ENCODE measurements at regions not wholly inside any gene's neighbourhood (a gene's known extent, or its start where the extent isn't known, plus 50 kb on each side); places are given as distances from the start of the nearest gene placed in this dataset.

DNA sequence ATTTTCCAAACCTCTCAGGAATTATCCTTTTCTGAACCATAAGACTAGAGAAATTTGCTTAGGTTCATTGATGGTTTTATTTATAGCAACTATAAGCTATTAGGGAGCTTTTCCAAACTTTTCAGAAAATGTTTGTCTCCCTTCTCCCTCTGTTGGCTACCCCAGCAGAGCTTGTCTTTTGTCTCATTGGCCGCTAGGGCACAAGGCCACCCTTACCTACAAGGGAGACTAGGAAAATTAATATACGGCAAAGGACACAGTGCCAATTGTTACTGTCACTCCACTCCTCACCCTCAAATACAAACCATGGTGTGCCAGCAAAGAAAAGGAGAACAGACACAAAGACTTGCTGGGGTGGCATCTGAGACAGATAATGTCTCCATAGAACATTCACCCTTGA is 471.4 kb downstream of the XPNPEP1 start:
- H3K9me3 Mint-ChIP-seq, result peaks cover 4% of the 10 kb centered on the region
- no peaks in the 10 kb centered on the region for H3K36me3 Mint-ChIP-seq (ENCODE audit: insufficient read depth)
- no peaks in the 10 kb centered on the region for H3K4me1 Mint-ChIP-seq
- H3K4me3 Mint-ChIP-seq, result no peak overlapping the region
- no peak for DNase-seq (ENCODE audit: low spot score in 2 of 2)
- ATAC-seq (replicated peaks; ENCODE audit: extremely low read depth, poor library complexity, severe bottlenecking), result no peak
- H3K27me3 Mint-ChIP-seq, result no peaks in the 10 kb centered on the region
- H3K27ac Mint-ChIP-seq (ENCODE audit: low read depth), result no peak overlapping the region

DNA sequence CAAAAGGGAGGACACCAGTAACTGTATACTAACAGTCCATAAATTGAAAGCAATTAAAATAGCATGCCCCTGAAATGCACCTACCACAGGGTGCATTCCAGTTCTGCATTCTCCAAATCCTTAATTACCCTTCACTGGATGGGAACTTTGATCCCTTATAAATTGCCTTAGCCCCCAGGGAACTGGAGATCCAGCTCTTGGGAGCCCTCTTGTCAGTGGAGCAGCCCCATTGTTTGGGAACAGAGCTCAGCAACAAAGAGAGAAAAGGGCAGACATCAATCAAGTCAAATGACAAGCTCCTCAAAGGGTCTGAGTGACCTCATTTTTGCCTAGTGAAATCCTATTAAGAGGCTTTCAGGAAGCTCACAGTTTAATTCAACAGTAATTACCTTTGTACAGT is 472.6 kb downstream of the XPNPEP1 start:
- Mint-ChIP-seq H3K27me3 (no peaks in the 10 kb centered on the region), H3K9me3 (peaks cover 14% of the 10 kb centered on the region), H3K4me3 (no peak overlapping the region), H3K27ac (ENCODE audit: low read depth) (no peak overlapping the region), H3K4me1 (no peaks in the 10 kb centered on the region), H3K36me3 (ENCODE audit: insufficient read depth) (no peaks in the 10 kb centered on the region)
- ATAC-seq (replicated peaks; ENCODE audit: extremely low read depth, poor library complexity, severe bottlenecking) (no peak), DNase-seq (ENCODE audit: low spot score in 2 of 2) (no peak)

DNA sequence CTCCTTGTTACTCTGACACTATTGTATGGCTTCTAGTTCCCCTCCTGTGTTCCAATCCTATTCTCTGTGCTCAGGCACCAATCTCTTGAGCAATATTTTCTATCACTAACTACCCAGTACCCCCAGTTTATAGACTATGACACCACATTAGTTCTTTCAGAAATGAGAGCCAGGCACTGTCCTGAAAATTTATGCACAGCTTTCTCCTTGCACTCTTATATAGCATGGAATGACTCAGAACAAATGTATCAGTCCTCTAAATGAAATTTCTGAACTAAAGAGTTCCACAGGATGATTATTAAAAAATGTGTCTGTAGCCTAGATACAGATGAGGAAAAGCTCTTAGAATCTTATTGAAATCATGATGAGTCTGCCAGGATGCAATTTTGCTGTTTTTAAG is 489.9 kb downstream of the XPNPEP1 start:
- no peaks in the 10 kb centered on the region for H3K9me3 Mint-ChIP-seq
- H3K4me3 Mint-ChIP-seq, result no peak overlapping the region
- ATAC-seq (replicated peaks; ENCODE audit: extremely low read depth, poor library complexity, severe bottlenecking) (no peak), DNase-seq (ENCODE audit: low spot score in 2 of 2) (no peak)
- H3K36me3 Mint-ChIP-seq (ENCODE audit: insufficient read depth), result no peaks in the 10 kb centered on the region
- H3K27me3 Mint-ChIP-seq, result no peaks in the 10 kb centered on the region
- no peak overlapping the region for H3K27ac Mint-ChIP-seq (ENCODE audit: low read depth)
- H3K4me1 Mint-ChIP-seq, result no peaks in the 10 kb centered on the region

DNA sequence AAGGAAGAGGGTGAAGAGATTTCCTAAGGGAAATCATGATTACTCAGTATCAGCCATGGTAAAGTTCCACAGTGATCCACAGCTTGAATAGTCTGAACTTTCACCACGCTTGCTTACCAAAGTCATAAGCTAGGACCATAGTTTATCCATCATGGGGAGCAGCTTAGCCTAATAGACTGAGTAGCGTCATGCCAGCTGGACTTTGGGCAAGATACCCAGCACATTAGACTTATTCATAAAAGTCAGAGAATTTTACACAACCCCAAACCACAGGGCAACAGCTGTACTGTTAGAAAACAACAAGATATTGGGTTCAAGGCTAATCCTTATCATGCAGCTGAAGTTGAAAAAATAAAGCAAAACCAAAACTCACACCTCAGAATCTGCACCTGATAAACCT is 491.0 kb downstream of the XPNPEP1 start:
- DNase-seq (ENCODE audit: low spot score in 2 of 2) (no peak), ATAC-seq (replicated peaks; ENCODE audit: extremely low read depth, poor library complexity, severe bottlenecking) (no peak)
- H3K4me1 Mint-ChIP-seq, result no peaks in the 10 kb centered on the region
- no peak overlapping the region for H3K4me3 Mint-ChIP-seq
- H3K27me3 Mint-ChIP-seq, result no peaks in the 10 kb centered on the region
- no peak overlapping the region for H3K27ac Mint-ChIP-seq (ENCODE audit: low read depth)
- H3K36me3 Mint-ChIP-seq (ENCODE audit: insufficient read depth), result no peaks in the 10 kb centered on the region
- H3K9me3 Mint-ChIP-seq, result no peaks in the 10 kb centered on the region

DNA sequence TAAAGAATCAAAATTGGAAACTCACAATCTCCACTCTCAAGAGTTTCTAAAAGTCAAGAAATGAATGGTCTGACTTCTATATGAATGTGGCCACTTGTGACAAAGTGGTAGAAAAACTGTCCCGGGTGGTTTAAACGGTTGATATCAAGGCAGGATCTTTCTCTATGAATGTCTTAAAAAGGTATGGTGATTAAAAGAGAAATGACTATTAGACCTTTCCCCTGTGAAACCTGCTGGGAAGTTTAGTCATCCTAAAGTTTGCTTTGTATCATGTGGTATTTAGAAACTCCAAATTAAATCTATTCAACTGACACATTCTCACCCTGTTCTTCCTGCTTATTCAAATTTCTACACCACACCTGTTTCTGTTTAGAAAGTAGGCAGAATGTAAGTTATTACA is 492.5 kb downstream of the XPNPEP1 start:
- Mint-ChIP-seq H3K9me3 (no peaks in the 10 kb centered on the region), H3K4me3 (no peak overlapping the region), H3K27me3 (no peaks in the 10 kb centered on the region), H3K27ac (ENCODE audit: low read depth) (no peak overlapping the region), H3K4me1 (no peaks in the 10 kb centered on the region), H3K36me3 (ENCODE audit: insufficient read depth) (no peaks in the 10 kb centered on the region)
- ATAC-seq (replicated peaks; ENCODE audit: extremely low read depth, poor library complexity, severe bottlenecking) (no peak), DNase-seq (ENCODE audit: low spot score in 2 of 2) (no peak)

DNA sequence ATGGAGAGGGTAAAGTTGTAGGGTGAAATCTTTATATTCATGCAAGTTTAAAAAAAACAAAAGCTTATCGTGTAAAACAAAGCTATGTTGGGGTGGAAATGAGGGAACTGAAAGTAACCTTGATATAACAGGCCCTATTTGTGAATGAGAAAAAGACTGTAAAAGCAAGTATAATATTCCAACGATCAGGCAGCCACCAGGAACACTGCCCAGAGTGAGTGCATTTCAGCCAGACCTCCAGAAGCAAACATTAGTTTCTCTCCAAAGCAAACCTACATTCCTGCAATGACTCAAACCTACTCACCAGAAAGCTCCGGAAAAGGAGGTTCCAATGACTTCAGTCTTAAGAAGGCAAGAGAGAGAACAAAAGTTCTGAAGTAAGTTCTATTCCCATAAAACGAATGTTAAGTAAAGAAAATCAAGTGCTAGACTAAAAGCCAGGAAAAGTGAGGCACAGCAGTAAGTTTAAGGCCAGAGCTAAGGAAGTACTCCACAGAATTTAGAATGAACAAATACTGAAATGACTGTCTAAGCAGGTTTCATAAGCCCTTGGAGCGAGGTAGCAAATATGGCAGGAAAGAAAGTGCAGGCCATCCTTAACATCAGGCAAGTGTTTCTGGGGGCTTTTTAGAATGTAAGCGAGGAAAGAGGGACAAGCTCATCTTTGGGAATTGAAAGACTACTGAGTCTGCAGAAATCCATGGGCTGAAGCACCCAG is 493.1 kb downstream of the XPNPEP1 start:
- ATAC-seq (replicated peaks; ENCODE audit: extremely low read depth, poor library complexity, severe bottlenecking), result no peak

DNA sequence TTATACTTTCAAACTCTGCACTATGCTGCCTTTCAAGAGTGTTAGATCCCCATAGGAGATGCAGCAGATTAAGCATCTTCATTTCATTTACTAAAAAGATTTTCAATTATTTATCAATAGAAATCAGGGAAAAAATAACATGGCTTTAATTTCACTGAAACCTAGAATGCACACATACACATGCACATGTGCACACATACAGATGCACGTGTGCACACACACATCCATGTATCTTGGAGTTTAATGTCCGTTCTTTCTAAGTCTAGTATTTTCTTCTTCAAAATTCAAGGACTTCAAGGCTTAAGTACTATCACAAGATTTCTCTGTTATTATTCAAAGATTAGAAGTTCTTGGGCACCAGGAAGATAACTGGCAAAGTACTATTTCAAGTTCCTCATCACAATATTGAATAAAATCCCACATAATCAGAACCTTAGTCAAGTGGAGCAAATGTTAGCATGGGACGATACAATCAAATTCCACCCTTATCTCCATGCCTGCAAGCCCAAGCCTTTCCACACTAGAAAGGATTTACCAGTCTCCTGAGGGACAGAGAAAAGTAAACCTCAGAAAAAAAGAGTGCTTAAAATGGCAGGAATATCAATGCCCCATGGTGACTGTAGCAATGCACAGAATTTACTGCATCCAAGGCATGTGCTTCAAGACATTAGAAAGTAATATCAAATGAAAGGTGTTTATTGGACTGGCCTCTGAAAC is 494.4 kb downstream of the XPNPEP1 start:
- no peaks in the 10 kb centered on the region for H3K27me3 Mint-ChIP-seq
- DNase-seq (ENCODE audit: low spot score in 2 of 2) (no peak), ATAC-seq (replicated peaks; ENCODE audit: extremely low read depth, poor library complexity, severe bottlenecking) (no peak)
- no peaks in the 10 kb centered on the region for H3K9me3 Mint-ChIP-seq
- no peak overlapping the region for H3K27ac Mint-ChIP-seq (ENCODE audit: low read depth)
- H3K4me3 Mint-ChIP-seq, result no peak overlapping the region
- H3K4me1 Mint-ChIP-seq, result no peaks in the 10 kb centered on the region
- no peaks in the 10 kb centered on the region for H3K36me3 Mint-ChIP-seq (ENCODE audit: insufficient read depth)

More for the DNA sequence above, 493.1 kb downstream of the XPNPEP1 start:
- no peaks in the 10 kb centered on the region for H3K36me3 Mint-ChIP-seq (ENCODE audit: insufficient read depth)
- H3K4me3 Mint-ChIP-seq, result no peak overlapping the region
- no peak overlapping the region for H3K27ac Mint-ChIP-seq (ENCODE audit: low read depth)
- H3K9me3 Mint-ChIP-seq, result no peaks in the 10 kb centered on the region
- no peaks in the 10 kb centered on the region for H3K27me3 Mint-ChIP-seq
- H3K4me1 Mint-ChIP-seq, result no peaks in the 10 kb centered on the region
- no peak for DNase-seq (ENCODE audit: low spot score in 2 of 2)

DNA sequence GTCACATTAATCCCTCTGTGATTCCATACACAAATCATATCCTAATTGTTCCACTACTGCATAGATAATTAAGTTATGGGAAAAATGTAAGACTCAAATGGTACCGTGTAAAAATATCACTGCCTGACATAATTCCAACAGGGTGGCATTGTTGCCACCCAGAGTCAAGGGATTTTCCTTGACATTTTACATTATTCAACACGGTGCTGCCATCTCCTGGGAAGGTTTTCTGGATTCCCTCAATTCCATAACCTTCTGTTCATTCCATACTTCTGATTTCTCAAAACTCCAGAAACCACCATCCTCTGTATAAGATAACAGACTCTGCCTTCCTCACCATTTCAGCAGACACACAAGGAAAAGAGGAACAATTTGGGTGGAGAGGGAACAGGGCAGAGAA is 495.9 kb downstream of the XPNPEP1 start:
- H3K9me3 Mint-ChIP-seq, result no peaks in the 10 kb centered on the region

DNA sequence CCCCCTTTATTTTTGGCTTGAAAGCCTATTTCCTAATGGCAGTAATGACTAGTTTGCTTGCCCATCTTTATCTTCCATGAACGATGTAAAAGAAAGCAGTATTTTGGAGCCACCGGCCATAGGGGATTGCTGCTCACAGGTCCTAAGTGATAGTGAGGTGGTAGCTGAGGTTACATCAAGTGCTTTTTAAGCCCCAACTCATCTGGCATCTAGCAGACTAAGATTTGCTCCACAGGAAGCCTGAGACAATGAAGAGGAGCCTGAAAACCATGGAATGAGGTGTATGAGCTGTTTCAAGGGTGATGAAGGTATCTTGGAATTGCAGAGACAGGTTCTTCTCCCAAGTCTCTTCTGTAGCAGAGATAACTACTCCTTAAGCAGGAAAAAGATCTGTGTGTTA is 496.3 kb downstream of the XPNPEP1 start:
- DNase-seq (ENCODE audit: low spot score in 2 of 2) (no peak), ATAC-seq (replicated peaks; ENCODE audit: extremely low read depth, poor library complexity, severe bottlenecking) (no peak)
- H3K27ac Mint-ChIP-seq (ENCODE audit: low read depth), result no peak overlapping the region
- no peaks in the 10 kb centered on the region for H3K4me1 Mint-ChIP-seq
- no peaks in the 10 kb centered on the region for H3K36me3 Mint-ChIP-seq (ENCODE audit: insufficient read depth)
- no peaks in the 10 kb centered on the region for H3K27me3 Mint-ChIP-seq
- no peaks in the 10 kb centered on the region for H3K9me3 Mint-ChIP-seq
- H3K4me3 Mint-ChIP-seq, result no peak overlapping the region

More for the DNA sequence above, 495.9 kb downstream of the XPNPEP1 start:
- H3K36me3 Mint-ChIP-seq (ENCODE audit: insufficient read depth), result no peaks in the 10 kb centered on the region
- ATAC-seq (replicated peaks; ENCODE audit: extremely low read depth, poor library complexity, severe bottlenecking), result no peak
- H3K4me1 Mint-ChIP-seq, result no peaks in the 10 kb centered on the region
- no peak for DNase-seq (ENCODE audit: low spot score in 2 of 2)
- no peak overlapping the region for H3K4me3 Mint-ChIP-seq
- no peaks in the 10 kb centered on the region for H3K27me3 Mint-ChIP-seq
- H3K27ac Mint-ChIP-seq (ENCODE audit: low read depth), result no peak overlapping the region

DNA sequence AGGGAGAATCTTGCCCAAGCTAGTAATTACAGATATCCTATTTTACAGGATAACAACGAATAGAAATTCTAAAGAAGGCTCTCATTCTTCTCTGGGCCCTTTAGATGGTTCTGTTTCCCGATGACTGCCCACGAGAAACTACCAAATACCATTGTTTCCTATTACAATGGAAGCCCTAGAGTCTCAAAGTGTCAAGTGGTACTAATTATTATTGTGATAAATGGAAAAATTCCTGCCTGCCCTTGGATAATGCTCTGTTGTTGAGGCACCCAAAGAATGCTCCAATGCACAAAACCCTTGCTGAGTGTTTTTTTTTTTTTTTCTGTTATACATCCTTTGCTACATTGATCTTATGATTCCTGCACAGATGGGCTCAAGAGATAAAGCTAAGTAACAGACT is 504.5 kb downstream of the XPNPEP1 start:
- H3K27me3 Mint-ChIP-seq, result no peaks in the 10 kb centered on the region
- no peaks in the 10 kb centered on the region for H3K36me3 Mint-ChIP-seq (ENCODE audit: insufficient read depth)
- no peak for ATAC-seq (replicated peaks; ENCODE audit: extremely low read depth, poor library complexity, severe bottlenecking)
- H3K4me3 Mint-ChIP-seq, result no peak overlapping the region
- no peaks in the 10 kb centered on the region for H3K4me1 Mint-ChIP-seq
- H3K27ac Mint-ChIP-seq (ENCODE audit: low read depth), result no peak overlapping the region
- DNase-seq (ENCODE audit: low spot score in 2 of 2), result no peak
- H3K9me3 Mint-ChIP-seq, result peaks cover 12% of the 10 kb centered on the region

DNA sequence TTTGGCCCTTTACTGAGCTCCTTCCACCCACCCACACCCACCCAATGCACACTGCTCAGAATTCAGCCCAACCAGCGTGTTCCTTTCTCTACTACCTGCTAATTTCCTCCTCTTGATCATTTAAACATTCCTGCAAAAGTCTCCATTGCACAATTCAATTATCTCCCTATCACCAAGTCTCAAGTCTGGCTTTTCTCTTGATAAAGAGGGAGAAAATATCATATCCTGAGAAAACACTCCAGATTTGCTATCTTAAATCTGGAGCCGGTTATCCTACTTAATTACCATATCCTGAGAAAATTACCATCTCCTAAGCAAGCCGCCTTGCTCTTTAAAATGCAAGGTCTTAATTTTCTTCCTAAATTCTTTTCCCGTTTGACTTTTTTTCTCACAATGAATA is 505.5 kb downstream of the XPNPEP1 start:
- H3K9me3 Mint-ChIP-seq, result peaks cover 12% of the 10 kb centered on the region
- ATAC-seq (replicated peaks; ENCODE audit: extremely low read depth, poor library complexity, severe bottlenecking), result no peak
- no peaks in the 10 kb centered on the region for H3K4me1 Mint-ChIP-seq
- H3K4me3 Mint-ChIP-seq, result no peak overlapping the region
- DNase-seq (ENCODE audit: low spot score in 2 of 2), result no peak
- H3K27ac Mint-ChIP-seq (ENCODE audit: low read depth), result no peak overlapping the region
- no peaks in the 10 kb centered on the region for H3K27me3 Mint-ChIP-seq
- no peaks in the 10 kb centered on the region for H3K36me3 Mint-ChIP-seq (ENCODE audit: insufficient read depth)

DNA sequence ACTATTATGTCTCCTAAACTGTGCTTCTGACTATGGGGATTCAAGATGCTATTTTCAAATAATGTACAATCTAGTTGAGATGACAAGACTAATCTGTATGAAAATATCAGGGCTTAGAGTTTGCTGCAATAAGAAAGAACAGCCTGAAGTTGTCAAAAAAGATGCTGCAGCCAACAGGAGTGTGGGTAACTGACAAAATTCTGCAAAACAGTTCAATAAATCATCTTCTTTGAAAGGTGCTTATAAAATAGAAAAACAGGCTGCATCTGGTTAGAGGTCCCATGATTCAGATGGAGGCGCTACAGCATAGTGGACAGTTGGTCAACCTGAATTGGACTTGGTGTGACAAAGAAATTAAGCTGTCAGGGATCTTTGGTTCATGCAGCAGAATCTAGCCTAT is 511.0 kb downstream of the XPNPEP1 start:
- DNase-seq (ENCODE audit: low spot score in 2 of 2) (no peak), ATAC-seq (replicated peaks; ENCODE audit: extremely low read depth, poor library complexity, severe bottlenecking) (no peak)
- H3K27me3 Mint-ChIP-seq, result no peaks in the 10 kb centered on the region
- H3K4me3 Mint-ChIP-seq, result no peak overlapping the region
- no peaks in the 10 kb centered on the region for H3K36me3 Mint-ChIP-seq (ENCODE audit: insufficient read depth)
- H3K9me3 Mint-ChIP-seq, result no peaks in the 10 kb centered on the region
- H3K4me1 Mint-ChIP-seq, result no peaks in the 10 kb centered on the region
- no peak overlapping the region for H3K27ac Mint-ChIP-seq (ENCODE audit: low read depth)

DNA sequence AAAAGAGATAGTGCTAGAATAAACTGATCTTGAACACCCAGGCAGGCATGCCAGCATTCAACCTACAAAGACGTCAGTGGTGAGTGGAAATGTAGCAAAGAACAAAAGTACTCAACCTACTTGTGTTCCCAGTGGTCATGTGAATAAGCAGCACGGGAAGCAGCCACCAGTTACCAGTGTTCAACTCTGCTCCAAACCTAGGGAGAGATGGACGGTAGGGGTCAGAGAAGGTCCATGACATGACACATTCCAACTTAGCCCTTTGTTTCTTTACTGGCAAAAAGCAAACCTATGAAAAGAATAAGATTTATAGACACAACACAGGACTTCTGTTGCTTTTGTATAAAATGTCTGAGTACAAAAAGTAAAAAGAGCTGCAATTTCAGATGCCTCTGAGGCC is 511.4 kb downstream of the XPNPEP1 start:
- Mint-ChIP-seq H3K36me3 (ENCODE audit: insufficient read depth) (no peaks in the 10 kb centered on the region), H3K9me3 (no peaks in the 10 kb centered on the region), H3K4me3 (no peak overlapping the region), H3K27me3 (no peaks in the 10 kb centered on the region), H3K27ac (ENCODE audit: low read depth) (no peak overlapping the region), H3K4me1 (no peaks in the 10 kb centered on the region)
- DNase-seq (ENCODE audit: low spot score in 2 of 2) (no peak), ATAC-seq (replicated peaks; ENCODE audit: extremely low read depth, poor library complexity, severe bottlenecking) (no peak)

Measured in central memory CD8-positive, alpha-beta T cell (primary cell).